GM12878 (cell line): ENCODE measurements at regions not wholly inside any gene's neighbourhood (a gene's known extent, or its start where the extent isn't known, plus 50 kb on each side); places are given as distances from the start of the nearest gene placed in this dataset.

Source experiments
- CREM ChIP-seq: IDR thresholded peaks from 2 replicates; pipeline ENCODE4 v1.6.1; 2014; ENCODE audit warnings: antibody characterized with exemption, low read depth
- EZH2 ChIP-seq: IDR thresholded peaks from 2 replicates; pipeline ENCODE4 v1.6.1; 2012; ENCODE audit warnings: low read depth, mild to moderate bottlenecking, control low read depth, inconsistent platforms, low read length, borderline replicate concordance; ENCODE audit not compliant: control insufficient read depth
- MXI1 ChIP-seq: fragments of 150-350 bp; IDR thresholded peaks from 2 replicates; pipeline ENCODE4 v1.6.1; 2011; ENCODE audit warnings: low read depth, mild to moderate bottlenecking, inconsistent platforms, low read length, improper control_type of control experiment
- NR2C2 ChIP-seq: IDR thresholded peaks from 2 replicates; pipeline ENCODE4 v1.6.1; 2011; ENCODE audit warnings: borderline replicate concordance, low read depth; ENCODE audit not compliant: control insufficient read depth, insufficient read length
- POLR2AphosphoS5 ChIP-seq: IDR thresholded peaks from 2 replicates; pipeline ENCODE4 v1.6.1; 2011; ENCODE audit warnings: mild to moderate bottlenecking, low read length, inconsistent platforms
- RAD51 ChIP-seq: fragments of 450-650 bp; IDR thresholded peaks from 2 replicates; pipeline ENCODE4 v1.6.1; 2016; ENCODE audit warnings: moderate library complexity, mild to moderate bottlenecking, inconsistent platforms
- TF ChIP-seq, protein P1 (sequence below), 3 experiments: IDR thresholded peaks in 2 of 3; conservative IDR thresholded peaks in 1 of 3; 2 replicates each; pipeline ENCODE4 v1.5.1; 2011; ENCODE audit warnings: low read depth in 3 of 3, low read length in 3 of 3, mild to moderate bottlenecking in 3 of 3, control low read depth in 2 of 3, moderate library complexity in 2 of 3, inconsistent platforms in 1 of 3, mixed read lengths in 1 of 3; ENCODE audit not compliant: control insufficient read depth in 2 of 3, insufficient read depth in 1 of 3; ENCODE audit errors: extremely low read depth in 1 of 3

DNA sequence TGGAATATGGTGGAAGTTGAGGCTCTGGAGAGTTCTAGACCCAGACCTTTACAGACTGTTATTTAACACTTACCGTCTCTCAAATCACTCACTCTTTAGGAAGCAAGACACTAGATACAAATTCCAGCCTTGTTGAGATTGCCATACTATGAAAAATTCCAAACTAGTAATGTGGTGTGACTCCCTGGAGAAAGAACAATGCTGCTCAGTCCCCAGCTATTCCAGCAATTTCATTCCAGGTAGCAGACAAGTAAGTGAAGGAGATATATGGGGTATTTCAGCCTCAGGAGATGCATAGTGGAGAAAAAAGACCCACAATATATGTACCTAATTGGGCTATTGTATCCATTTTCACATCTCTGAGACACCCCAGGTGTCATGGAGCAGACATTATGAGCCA is 678.9 kb upstream of the LMO3 start:
- TF ChIP-seq NR2C2 (no peak), RAD51 (no peak), CREM (no peak), EZH2 (no peak), MXI1 (no peak), POLR2AphosphoS5 (no peak)
- TF ChIP-seq, protein P1, sequence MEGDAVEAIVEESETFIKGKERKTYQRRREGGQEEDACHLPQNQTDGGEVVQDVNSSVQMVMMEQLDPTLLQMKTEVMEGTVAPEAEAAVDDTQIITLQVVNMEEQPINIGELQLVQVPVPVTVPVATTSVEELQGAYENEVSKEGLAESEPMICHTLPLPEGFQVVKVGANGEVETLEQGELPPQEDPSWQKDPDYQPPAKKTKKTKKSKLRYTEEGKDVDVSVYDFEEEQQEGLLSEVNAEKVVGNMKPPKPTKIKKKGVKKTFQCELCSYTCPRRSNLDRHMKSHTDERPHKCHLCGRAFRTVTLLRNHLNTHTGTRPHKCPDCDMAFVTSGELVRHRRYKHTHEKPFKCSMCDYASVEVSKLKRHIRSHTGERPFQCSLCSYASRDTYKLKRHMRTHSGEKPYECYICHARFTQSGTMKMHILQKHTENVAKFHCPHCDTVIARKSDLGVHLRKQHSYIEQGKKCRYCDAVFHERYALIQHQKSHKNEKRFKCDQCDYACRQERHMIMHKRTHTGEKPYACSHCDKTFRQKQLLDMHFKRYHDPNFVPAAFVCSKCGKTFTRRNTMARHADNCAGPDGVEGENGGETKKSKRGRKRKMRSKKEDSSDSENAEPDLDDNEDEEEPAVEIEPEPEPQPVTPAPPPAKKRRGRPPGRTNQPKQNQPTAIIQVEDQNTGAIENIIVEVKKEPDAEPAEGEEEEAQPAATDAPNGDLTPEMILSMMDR (IDR thresholded peaks at IDR 0.05 in 2 of 3, conservative IDR thresholded peaks at IDR 0.05 in 1 of 3; ENCODE audit: control insufficient read depth in 2 of 3, extremely low read depth in 1 of 3, insufficient read depth in 1 of 3, low read depth in 3 of 3, low read length in 3 of 3) = no peak
